Astrocyte of the cerebellum (primary cell): ENCODE measurements at regions not wholly inside any gene's neighbourhood (a gene's known extent, or its start where the extent isn't known, plus 50 kb on each side); places are given as distances from the start of the nearest gene placed in this dataset.

Experiments used
- DNase-seq: peaks from one replicate; pipeline ENCODE4 v3.0.0-alpha.2; 2011; ENCODE audit warnings: low read depth
- H3K4me3 ChIP-seq: 2 replicates; pipeline ENCODE4 v1.5.1; 2011; ENCODE audit warnings: mild to moderate bottlenecking, low read depth, low read length, moderate library complexity
- in situ Hi-C: cut with HindIII; loops from 2 replicates; pipeline ENCODE4 v1.10.0; 2017; ENCODE audit warnings: low sequenced_read_pairs
- TF ChIP-seq, protein P1 (sequence below): IDR thresholded peaks from 2 replicates; pipeline ENCODE4 v1.5.1; 2012; ENCODE audit warnings: low read length, low read depth, moderate library complexity, mild to moderate bottlenecking; ENCODE audit errors: missing control alignments

DNA sequence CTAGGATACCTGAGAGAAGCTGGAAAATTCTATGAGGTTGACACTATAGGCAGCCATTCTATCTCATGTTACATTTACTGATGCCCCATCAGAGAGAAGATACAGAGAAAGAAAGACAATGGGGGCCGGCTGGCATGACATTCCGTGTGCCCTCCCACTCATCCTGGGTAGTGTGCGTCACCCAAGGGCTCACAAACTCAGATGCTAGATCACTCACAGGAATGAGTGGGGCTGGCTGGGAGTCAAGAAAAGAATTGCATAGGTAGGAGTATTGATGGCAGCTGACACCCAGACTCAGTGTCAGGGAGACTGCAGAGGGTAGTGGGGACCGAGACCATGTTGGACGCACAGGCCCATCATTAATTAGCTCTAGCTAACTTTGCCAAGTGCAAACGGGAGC is 1113.5 kb upstream of the AUTS2 start:
- no peak overlapping the region for H3K4me3 ChIP-seq
- TF ChIP-seq, protein P1, sequence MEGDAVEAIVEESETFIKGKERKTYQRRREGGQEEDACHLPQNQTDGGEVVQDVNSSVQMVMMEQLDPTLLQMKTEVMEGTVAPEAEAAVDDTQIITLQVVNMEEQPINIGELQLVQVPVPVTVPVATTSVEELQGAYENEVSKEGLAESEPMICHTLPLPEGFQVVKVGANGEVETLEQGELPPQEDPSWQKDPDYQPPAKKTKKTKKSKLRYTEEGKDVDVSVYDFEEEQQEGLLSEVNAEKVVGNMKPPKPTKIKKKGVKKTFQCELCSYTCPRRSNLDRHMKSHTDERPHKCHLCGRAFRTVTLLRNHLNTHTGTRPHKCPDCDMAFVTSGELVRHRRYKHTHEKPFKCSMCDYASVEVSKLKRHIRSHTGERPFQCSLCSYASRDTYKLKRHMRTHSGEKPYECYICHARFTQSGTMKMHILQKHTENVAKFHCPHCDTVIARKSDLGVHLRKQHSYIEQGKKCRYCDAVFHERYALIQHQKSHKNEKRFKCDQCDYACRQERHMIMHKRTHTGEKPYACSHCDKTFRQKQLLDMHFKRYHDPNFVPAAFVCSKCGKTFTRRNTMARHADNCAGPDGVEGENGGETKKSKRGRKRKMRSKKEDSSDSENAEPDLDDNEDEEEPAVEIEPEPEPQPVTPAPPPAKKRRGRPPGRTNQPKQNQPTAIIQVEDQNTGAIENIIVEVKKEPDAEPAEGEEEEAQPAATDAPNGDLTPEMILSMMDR: no peak
- no peak for DNase-seq
- in situ Hi-C loops: no loop called here

DNA sequence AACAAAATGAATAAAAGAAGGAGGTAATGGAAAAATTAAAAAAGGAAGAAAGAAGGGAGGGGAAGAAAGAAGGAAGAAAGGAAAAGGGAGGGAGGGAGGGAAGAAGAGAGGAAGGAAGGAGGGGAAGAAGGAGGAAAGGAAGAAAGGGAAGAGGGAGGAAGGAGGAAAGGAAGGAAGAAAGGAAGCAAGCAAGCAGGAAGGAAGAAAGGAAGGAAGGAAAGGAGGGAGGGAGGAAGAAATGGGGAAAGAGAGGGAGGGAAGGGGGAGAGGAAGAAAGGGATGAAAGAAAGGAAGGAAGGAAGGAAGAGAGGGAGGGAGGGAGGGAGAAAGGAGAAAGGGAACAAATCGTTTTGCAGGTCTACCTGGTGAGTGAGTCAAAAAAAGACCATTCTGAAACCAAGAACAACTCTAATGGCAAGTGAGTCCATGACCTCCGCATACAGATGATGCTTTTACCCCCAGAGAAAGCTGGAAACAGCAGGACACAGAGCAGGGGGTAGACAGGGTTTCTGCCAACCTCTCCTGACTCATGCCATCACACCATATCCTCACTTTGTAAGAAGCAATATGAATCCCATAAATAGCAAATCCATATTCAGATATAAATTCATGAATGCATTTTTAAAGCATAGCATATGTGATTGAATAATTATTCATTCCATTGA is 1112.9 kb upstream of the AUTS2 start:
- in situ Hi-C loops: no loop called here
- TF ChIP-seq, protein P1: no peak
- no peak for DNase-seq
- H3K4me3 ChIP-seq: no peak overlapping the region

- no peak for DNase-seq
- TF ChIP-seq, protein P1: no peak
- in situ Hi-C loops: no loop called here
- H3K4me3 ChIP-seq: no peak overlapping the region
Observed at GRCh38 chr7:68488341-68489060, 1109.8 kb upstream of the AUTS2 start.

DNA sequence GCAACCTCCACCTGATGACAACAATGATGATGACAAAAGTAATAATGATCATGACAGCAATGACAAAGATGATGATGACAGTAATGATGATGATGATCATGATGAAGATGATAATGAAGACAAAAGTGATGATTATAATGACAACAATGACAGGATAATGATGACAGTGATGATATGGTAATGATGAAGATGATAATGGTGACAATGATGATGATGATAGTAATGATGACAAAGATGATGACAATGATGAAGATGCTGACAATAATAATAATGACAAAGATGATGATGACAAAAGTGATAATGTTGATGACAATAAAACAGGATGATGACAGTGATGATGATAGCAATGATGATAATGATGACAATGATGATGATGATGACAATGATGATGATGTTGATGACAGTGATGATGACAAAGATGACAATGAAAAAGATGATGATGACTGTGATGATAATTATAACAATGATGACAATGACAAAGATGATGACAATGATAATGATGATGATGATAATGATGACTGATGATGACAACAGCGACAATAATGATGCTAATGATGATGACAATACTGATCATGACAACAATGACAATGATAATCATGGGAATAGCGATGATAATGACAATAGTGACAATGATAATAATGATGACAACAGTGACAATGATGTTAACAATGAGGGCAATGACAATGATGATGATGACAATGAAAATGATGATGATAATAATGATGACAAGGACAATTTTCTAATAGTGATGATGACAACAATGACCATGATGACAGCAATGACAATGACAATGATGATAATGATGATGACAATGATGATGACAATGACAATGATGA is 1106.5 kb upstream of the AUTS2 start:
- no peak overlapping the region for H3K4me3 ChIP-seq
- in situ Hi-C loops: no loop called here
- TF ChIP-seq, protein P1: no peak
- no peak for DNase-seq

DNA sequence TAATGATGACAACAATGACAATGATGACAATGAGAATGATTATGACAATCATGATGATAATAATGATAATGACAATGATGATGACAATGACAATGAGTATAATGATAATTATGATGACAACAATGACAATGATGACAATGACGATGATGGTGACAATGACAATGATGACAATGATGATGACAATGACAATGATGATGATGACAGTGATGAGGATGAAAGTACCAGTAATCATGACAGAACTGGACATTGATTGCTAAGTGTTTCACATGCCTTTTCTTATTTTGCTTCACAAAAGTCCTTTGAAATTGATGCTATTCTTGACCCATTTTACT is 1106.0 kb upstream of the AUTS2 start:
- TF ChIP-seq, protein P1: no peak
- no peak overlapping the region for H3K4me3 ChIP-seq
- in situ Hi-C loops: no loop called here
- no peak for DNase-seq

GRCh38 chr7:68503400-68503799 is 1094.9 kb upstream of the AUTS2 start:
- in situ Hi-C loops: no loop called here
- TF ChIP-seq, protein P1: no peak
- no peak for DNase-seq
- H3K4me3 ChIP-seq: no peak overlapping the region
